ENCODE measurements at regions not wholly inside any gene's neighbourhood (a gene's known extent, or its start where the extent isn't known, plus 50 kb on each side); places are given as distances from the start of the nearest gene placed in this dataset.
A peak's percentile ranks its signal among the peaks of the same experiment; 100 is the strongest.
"Not testable (repeated sequence)": the region's sequence is repeated elsewhere in the genome, so short reads cannot be mapped to it uniquely, and the experiment has no call there.

DNA sequence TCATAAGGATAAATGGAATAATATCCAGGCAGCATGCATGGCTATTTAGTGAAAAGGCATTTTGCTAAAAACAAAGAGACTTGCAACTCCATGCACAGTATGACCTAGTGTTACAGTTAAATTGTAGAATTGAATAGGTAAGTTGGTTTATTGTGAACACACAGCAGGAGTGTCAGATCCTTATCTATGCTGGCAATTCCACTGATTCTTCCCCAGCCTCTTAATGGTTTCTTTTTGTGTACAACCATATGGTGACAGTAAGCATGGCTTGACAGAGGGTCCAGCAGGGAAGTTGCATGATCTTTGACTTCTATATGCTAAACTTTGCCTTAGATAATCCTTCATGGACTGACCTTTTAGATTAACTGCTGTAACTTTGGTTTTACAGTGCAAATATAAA is 936.6 kb upstream of the EPHA5 start:
- no peak for DNase-seq (ENCODE audit: low read depth in 2 of 2)

DNA sequence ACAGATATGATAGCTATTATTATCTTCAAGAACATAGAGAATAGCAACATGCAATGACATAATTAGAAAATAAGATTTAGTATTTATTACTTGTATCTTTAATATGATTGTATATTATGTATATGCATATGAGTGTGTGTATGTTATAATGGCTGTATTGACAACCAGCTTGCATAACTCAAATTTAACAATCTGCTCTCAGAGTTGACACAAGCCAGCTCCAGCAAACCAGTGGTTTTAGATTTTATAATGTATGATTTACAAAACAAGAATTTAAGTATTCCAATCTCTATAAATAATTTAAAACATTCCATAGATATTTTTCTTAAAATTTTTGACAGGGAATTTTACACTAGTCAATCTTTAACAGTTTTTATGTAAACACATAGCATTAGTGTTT is 935.9 kb upstream of the EPHA5 start:
- no peak for DNase-seq (ENCODE audit: low read depth in 2 of 2)

- DNase-seq (ENCODE audit: low read depth in 2 of 2): no peak
Observed at GRCh38 chr4:66604192-66604591, 933.9 kb upstream of the EPHA5 start.

- no peak for DNase-seq (ENCODE audit: low read depth in 2 of 2)
Observed at GRCh38 chr4:66602622-66603021, 932.3 kb upstream of the EPHA5 start.

DNA sequence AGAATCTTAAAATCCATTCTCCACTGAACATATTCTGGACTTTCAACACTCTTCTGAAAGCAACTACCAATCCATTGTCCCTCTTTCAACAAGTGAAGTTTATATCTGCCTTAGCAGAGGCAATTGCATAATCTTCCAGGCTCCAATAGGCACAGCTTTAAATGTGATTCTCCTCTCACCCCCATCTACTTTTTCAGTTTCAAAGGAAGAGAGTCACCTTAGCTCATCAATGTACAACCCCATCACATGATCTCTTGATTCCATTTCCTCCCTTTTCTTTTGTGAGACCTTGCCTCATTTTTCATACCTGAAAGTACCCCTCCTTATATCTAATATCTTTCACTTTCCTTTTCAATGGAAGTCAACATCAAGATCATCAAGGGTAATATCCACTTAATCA is 921.7 kb upstream of the EPHA5 start:
- DNase-seq (ENCODE audit: low read depth in 2 of 2): no peak

DNA sequence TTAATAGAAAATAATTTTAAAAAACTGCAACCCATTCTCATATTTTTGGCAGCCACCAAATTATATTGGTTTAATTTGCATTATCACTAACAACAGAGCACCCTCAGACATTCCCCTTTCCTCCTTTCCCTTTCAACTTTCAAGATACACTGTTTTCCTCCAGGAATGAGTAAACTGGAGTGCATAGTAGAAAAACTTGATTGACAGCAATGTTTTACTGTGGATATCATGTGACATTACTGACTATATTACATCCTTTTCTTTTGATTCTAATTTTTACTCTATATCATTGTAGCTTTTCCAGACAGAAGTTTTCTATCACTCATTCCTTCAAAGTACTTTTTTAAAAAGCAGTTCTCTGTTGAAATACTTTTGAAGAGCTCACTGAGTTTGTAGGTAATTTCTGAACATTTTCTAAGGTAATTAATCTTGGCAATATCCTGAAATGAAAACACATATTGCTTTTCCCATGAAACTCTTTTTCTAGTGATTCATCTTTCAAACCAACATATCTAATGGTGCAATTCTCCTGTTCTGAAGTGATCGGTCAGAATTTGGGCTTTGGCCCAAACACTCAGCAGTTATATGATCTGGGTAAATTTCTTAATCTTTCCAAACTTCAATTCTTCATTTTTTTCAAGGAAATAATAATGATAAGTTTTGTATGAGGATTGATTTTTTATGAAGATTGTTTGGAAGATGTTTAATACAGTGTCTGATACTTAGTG is 920.4 kb upstream of the EPHA5 start:
- DNase-seq (ENCODE audit: low read depth in 2 of 2): peak; percentile 21 to 22

GRCh38 chr4:66589183-66589582 is 918.9 kb upstream of the EPHA5 start:
- DNase-seq (ENCODE audit: low read depth in 2 of 2): no peak

GRCh38 chr4:66585767-66586166 is 915.5 kb upstream of the EPHA5 start:
- DNase-seq (ENCODE audit: low read depth in 2 of 2): no peak

DNA sequence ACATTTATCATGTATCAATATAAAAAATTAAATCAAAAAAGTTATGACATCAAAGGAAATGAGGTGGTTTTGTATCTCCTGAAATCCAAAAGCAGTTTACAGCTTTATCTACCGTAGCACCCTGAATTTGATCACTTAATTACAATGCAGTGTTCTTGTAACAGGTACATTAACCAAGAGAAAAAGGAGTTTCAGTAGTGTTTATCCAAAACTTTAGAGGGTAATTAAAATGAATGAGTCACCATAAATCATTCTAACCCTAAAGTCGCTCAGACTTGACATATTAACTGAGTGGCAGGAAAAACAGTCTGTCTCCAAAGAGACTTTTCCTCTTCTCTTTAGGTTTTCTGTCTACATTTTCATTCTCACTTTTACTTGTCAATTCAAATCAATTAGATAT is 907.6 kb upstream of the EPHA5 start:
- DNase-seq (ENCODE audit: low read depth in 2 of 2): no peak

- DNase-seq (ENCODE audit: low read depth in 2 of 2): peak in 1 of 2 experiments; percentile 29
Observed at GRCh38 chr4:66575008-66575696, 904.9 kb upstream of the EPHA5 start.

DNA sequence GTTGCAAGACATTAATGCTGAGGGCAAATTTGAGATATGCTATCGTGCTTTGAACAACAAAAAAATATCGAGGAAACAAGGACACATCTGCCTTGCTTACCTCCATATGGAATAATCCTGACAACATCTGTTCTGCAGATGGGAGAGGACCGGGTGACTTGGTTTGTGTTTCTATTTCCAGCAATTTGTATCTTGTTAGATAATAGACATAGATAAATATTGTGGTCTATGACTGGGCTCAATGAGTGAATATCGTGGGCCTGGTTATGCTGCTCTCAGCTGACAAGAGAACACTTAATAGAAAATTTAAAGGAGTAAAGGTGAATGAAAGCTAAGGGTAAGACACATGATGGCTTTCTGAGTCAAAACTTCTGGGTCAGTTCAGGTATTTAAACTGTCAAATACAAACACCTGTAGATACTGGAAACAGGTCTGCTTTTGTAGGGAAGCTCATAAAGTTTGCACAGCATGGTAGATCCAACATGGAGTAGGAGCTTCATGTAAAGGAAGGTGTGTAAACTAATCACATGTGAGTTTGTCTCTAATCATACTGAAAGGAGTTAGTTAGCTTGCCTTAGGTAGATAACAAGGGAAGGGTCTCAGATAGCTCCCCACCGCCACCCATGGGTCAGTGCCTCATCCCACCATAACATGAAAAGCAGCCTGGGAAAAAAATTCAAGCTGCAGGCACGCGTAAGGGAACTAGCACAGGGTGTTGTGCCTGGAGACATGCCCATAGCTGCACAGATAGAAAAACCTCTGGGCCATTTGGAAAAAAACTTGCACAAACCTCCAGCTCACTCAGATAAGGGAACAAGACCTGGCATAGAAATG is 904.1 kb upstream of the EPHA5 start:
- DNase-seq (ENCODE audit: low read depth in 2 of 2): peak; percentile 20 to 27

DNA sequence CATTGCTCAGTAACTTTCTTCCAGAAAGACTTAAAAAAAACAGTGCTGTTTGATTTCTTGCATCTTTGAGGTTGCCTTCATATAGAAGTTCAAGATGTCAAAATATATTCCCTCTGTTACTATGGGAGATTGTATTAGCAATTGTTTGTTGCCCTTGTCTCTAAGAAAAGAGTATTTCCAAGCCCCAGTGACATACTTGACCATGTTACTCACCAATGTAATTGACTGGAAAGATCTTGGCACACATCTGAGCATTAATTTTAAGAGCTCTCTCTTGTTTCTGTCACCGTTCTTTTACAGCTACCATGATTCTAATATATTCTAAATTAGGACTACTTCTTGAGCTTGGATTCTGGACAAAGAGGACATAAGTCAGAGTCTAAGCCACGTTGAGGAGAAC is 902.7 kb upstream of the EPHA5 start:
- DNase-seq (ENCODE audit: low read depth in 2 of 2): no peak

DNA sequence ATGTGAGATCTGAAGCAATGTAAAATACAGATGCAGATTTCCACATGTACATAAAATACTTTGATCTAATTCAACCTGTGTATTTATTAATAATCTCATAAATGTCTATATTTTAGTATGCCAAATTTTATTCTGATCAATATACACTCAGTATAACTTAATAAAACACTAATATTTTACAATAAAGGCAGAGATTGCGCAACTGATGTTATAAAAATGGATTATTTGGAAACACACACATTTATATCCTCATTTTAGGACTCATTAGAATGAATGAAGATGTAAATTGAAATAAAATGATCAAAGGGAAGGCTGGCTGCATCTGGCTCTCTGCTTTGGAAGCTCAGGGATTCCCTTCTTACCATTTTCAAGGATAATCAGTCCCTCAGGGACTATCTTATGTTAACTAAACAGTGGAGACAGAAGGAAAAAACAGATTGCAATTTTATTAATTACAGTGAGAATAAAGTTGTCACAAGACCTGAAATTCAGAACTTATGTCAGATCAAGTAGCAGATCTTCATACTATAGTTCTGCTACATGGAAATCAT is 900.9 kb upstream of the EPHA5 start:
- no peak for DNase-seq (ENCODE audit: low read depth in 2 of 2)

DNA sequence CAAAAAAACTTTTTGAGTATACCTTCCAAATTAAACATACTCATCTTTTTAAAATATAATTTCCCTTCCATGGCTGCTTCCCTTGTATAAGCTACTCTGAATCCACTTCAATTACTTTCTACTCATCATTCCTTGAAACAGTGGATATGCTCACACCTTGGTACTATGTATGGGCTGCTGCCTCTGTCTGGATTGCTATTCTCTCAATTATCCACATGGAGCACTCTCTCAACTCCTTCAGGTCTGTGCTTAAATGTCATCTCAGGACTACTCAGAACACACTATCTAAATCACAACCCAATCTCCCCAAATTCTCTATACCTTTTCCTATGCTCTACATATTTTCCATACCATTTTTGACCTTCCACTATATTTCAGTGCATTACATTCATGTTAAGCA is 898.9 kb upstream of the EPHA5 start:
- DNase-seq (ENCODE audit: low read depth in 2 of 2): no peak

DNA sequence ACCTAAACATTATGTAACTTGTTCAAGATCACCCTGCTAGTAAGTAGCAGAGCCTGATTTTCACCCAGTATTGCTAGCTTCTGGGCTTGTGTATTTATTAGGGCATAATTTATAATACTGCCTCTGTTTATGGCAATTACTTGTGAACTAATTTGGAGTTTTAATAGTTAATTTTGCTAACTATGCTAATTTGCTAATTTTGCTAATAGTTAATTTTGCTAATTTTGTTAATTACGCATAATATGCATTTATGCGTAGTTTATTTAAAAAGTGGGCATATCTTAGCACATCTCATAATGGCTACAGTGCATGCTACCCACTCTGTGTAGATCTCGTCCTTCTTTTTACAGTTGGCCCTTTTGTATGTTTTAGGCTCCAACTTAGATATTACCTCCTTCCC is 898.1 kb upstream of the EPHA5 start:
- no peak for DNase-seq (ENCODE audit: low read depth in 2 of 2)

GRCh38 chr4:66568001-66568400 is 897.7 kb upstream of the EPHA5 start:
- DNase-seq (ENCODE audit: low read depth in 2 of 2): no peak

- DNase-seq (ENCODE audit: low read depth in 2 of 2): no peak
Observed at GRCh38 chr4:66567551-66567950, 897.3 kb upstream of the EPHA5 start.

GRCh38 chr4:66565801-66566200 is 895.5 kb upstream of the EPHA5 start:
- DNase-seq (ENCODE audit: low read depth in 2 of 2): no peak

DNA sequence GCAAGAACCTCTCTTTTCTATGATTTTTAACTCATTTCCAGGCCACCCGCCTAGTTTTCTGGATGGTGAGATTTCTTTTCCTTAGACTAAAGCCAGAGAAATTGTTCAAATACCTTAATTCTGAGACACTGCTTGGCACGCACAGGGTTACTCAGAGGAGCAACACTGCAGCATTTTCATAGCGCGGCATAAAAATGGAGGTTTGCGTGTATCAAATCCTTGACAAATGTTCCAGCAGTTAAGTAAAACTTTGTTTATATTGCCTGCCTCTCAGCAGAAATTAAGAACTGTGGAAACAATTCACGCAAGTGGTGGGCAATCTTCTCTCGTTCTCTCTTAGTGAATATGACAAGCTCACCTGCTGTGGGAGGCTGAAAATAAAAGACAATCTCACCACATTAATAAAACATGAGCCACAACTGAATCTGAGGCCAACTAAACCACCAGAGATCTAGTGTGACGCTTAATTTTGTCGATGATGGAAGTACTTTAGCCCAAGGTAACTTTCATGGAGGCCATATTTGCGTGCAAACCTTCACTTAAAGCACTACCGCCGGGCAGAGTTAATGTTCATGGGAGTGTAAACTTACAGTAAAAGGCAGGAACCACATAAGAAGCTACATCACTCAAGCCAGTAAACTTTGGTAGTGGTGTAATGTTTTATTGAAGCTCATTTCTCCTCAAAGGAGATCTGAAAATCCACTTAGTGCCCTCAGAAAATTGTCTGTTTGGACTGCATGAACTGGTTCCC is 894.8 kb upstream of the EPHA5 start:
- DNase-seq (ENCODE audit: low read depth in 2 of 2): peak; percentile 65 to 70

GRCh38 chr4:66562276-66562806 is 892.1 kb upstream of the EPHA5 start:
- DNase-seq (ENCODE audit: low read depth in 2 of 2): no peak

- not testable (repeated sequence) for DNase-seq (ENCODE audit: low read depth in 2 of 2)
Observed at GRCh38 chr4:66561465-66562053, 891.3 kb upstream of the EPHA5 start.
